ENCODE measurements at regions not wholly inside any gene's neighbourhood (a gene's known extent, or its start where the extent isn't known, plus 50 kb on each side); places are given as distances from the start of the nearest gene placed in this dataset.
"Not testable (repeated sequence)": the region's sequence is repeated elsewhere in the genome, so short reads cannot be mapped to it uniquely, and the experiment has no call there.

- FAIRE-seq; H3K27ac ChIP-seq; CTCF ChIA-PET; H3K4me1 ChIP-seq; POLR2A ChIA-PET; DNase-seq (ENCODE audit: low read depth in 1 of 2, low spot score in 1 of 2); H3K9me3 ChIP-seq; H3K4me2 ChIP-seq; ATAC-seq; H3K4me3 ChIP-seq: not testable (repeated sequence)
- no CpG with 5 or more reads among the region's 21 CpGs for WGBS (ENCODE audit: missing lambda C conversion rate)
These were observed 93.5 kb upstream of the THOC3 start for GRCh38 chr5:176061660-176062059.

GRCh38 chr5:176066262-176066945 lies 98.3 kb upstream of the THOC3 start:
- H3K4me3 ChIP-seq; H3K4me1 ChIP-seq; POLR2A ChIA-PET; H3K27ac ChIP-seq; DNase-seq (ENCODE audit: low read depth in 1 of 2, low spot score in 1 of 2); FAIRE-seq; H3K4me2 ChIP-seq; ATAC-seq; H3K9me3 ChIP-seq; CTCF ChIA-PET: not testable (repeated sequence)
- 34% methylated on average over 3 of the region's 5 CpGs for WGBS (ENCODE audit: missing lambda C conversion rate)

- H3K4me2 ChIP-seq; FAIRE-seq; H3K4me3 ChIP-seq; ATAC-seq; H3K4me1 ChIP-seq; H3K27ac ChIP-seq; H3K9me3 ChIP-seq; CTCF ChIA-PET; POLR2A ChIA-PET; DNase-seq (ENCODE audit: low read depth in 1 of 2, low spot score in 1 of 2): not testable (repeated sequence)
- WGBS (ENCODE audit: missing lambda C conversion rate) = 26% methylated on average over 1 of the region's 1 CpG
These were observed 99.0 kb upstream of the THOC3 start for GRCh38 chr5:176067162-176067561.

- H3K4me2 ChIP-seq; H3K4me3 ChIP-seq; H3K27ac ChIP-seq; H3K9me3 ChIP-seq; ATAC-seq; CTCF ChIA-PET; POLR2A ChIA-PET; FAIRE-seq; H3K4me1 ChIP-seq; DNase-seq (ENCODE audit: low read depth in 1 of 2, low spot score in 1 of 2): not testable (repeated sequence)
- 81% methylated on average over 5 of the region's 5 CpGs for WGBS (ENCODE audit: missing lambda C conversion rate)
These were observed 99.8 kb upstream of the THOC3 start for GRCh38 chr5:176067948-176068347.

- ATAC-seq; POLR2A ChIA-PET; H3K9me3 ChIP-seq; H3K4me1 ChIP-seq; FAIRE-seq; H3K4me2 ChIP-seq; H3K4me3 ChIP-seq; H3K27ac ChIP-seq; CTCF ChIA-PET; DNase-seq (ENCODE audit: low read depth in 1 of 2, low spot score in 1 of 2): not testable (repeated sequence)
- 33% methylated on average over 1 of the region's 9 CpGs for WGBS (ENCODE audit: missing lambda C conversion rate)
These were observed 106.0 kb upstream of the THOC3 start for GRCh38 chr5:176073996-176074571.

- H3K4me2 ChIP-seq; H3K4me3 ChIP-seq; DNase-seq (ENCODE audit: low read depth in 1 of 2, low spot score in 1 of 2); H3K4me1 ChIP-seq; H3K27ac ChIP-seq; POLR2A ChIA-PET; ATAC-seq; FAIRE-seq; H3K9me3 ChIP-seq; CTCF ChIA-PET: not testable (repeated sequence)
- 16% methylated on average over 5 of the region's 9 CpGs for WGBS (ENCODE audit: missing lambda C conversion rate)
These were observed 115.6 kb upstream of the THOC3 start for GRCh38 chr5:176083717-176084116.

- DNase-seq (ENCODE audit: low read depth in 1 of 2, low spot score in 1 of 2); H3K27ac ChIP-seq; H3K4me3 ChIP-seq; H3K9me3 ChIP-seq; CTCF ChIA-PET; H3K4me1 ChIP-seq; ATAC-seq; FAIRE-seq; H3K4me2 ChIP-seq; POLR2A ChIA-PET: not testable (repeated sequence)
- WGBS (ENCODE audit: missing lambda C conversion rate) = 10% methylated on average over 3 of the region's 3 CpGs
These were observed 135.0 kb upstream of the THOC3 start for GRCh38 chr5:176103083-176103482.

- H3K4me1 ChIP-seq; DNase-seq (ENCODE audit: low read depth in 1 of 2, low spot score in 1 of 2); H3K27ac ChIP-seq; H3K4me3 ChIP-seq; ATAC-seq; CTCF ChIA-PET; H3K4me2 ChIP-seq; FAIRE-seq; H3K9me3 ChIP-seq; POLR2A ChIA-PET: not testable (repeated sequence)
- no CpG with 5 or more reads among the region's 8 CpGs for WGBS (ENCODE audit: missing lambda C conversion rate)
These were observed 125.3 kb upstream of the SIMC1 start for GRCh38 chr5:176112888-176113287.

GRCh38 chr5:176113673-176114335 lies 124.4 kb upstream of the SIMC1 start:
- POLR2A ChIA-PET, FAIRE-seq, H3K9me3 ChIP-seq: not testable (repeated sequence)

GRCh38 chr5:176114825-176115224 lies 123.4 kb upstream of the SIMC1 start:
- CTCF ChIA-PET; FAIRE-seq; H3K27ac ChIP-seq; H3K4me3 ChIP-seq; POLR2A ChIA-PET; H3K4me2 ChIP-seq; DNase-seq (ENCODE audit: low read depth in 1 of 2, low spot score in 1 of 2); H3K9me3 ChIP-seq; H3K4me1 ChIP-seq; ATAC-seq: not testable (repeated sequence)
- WGBS (ENCODE audit: missing lambda C conversion rate) = 26% methylated on average over 4 of the region's 7 CpGs

More at GRCh38 chr5:176113673-176114335, 124.4 kb upstream of the SIMC1 start:
- H3K4me1 ChIP-seq; H3K27ac ChIP-seq; H3K4me2 ChIP-seq; DNase-seq (ENCODE audit: low read depth in 1 of 2, low spot score in 1 of 2); H3K4me3 ChIP-seq; ATAC-seq; CTCF ChIA-PET: not testable (repeated sequence)
- WGBS (ENCODE audit: missing lambda C conversion rate) = no CpG with 5 or more reads among the region's 6 CpGs

- FAIRE-seq; CTCF ChIA-PET; H3K9me3 ChIP-seq; DNase-seq (ENCODE audit: low read depth in 1 of 2, low spot score in 1 of 2); POLR2A ChIA-PET; ATAC-seq; H3K4me1 ChIP-seq; H3K4me3 ChIP-seq; H3K27ac ChIP-seq; H3K4me2 ChIP-seq: not testable (repeated sequence)
- 42% methylated on average over 3 of the region's 8 CpGs for WGBS (ENCODE audit: missing lambda C conversion rate)
These were observed 120.5 kb upstream of the SIMC1 start for GRCh38 chr5:176117699-176118238.
